ENCODE measurements at regions not wholly inside any gene's neighbourhood (a gene's known extent, or its start where the extent isn't known, plus 50 kb on each side); places are given as distances from the start of the nearest gene placed in this dataset.
A peak's percentile ranks its signal among the peaks of the same experiment; 100 is the strongest.

GRCh38 chr3:106577241-106577640 lies 708.4 kb upstream of the CBLB start:
- no peak for DNase-seq

GRCh38 chr3:106578911-106579310 lies 710.1 kb upstream of the CBLB start:
- DNase-seq, result no peak

GRCh38 chr3:106582151-106582550 lies 713.3 kb upstream of the CBLB start:
- no peak for DNase-seq

- DNase-seq, result no peak
Observed at GRCh38 chr3:106587551-106587950, 718.7 kb upstream of the CBLB start.

GRCh38 chr3:106588739-106589138 lies 719.9 kb upstream of the CBLB start:
- DNase-seq, result no peak

GRCh38 chr3:106589311-106589942 lies 720.6 kb upstream of the CBLB start:
- DNase-seq, result no peak

- DNase-seq, result no peak
Observed at GRCh38 chr3:106590216-106590615, 721.4 kb upstream of the CBLB start.

GRCh38 chr3:106593381-106593780 lies 724.6 kb upstream of the CBLB start:
- DNase-seq, result no peak

GRCh38 chr3:106609666-106610301 lies 741.0 kb upstream of the CBLB start:
- DNase-seq, result peak; percentile 71

GRCh38 chr3:106610362-106610959 lies 741.6 kb upstream of the CBLB start:
- no peak for DNase-seq

GRCh38 chr3:106611116-106611515 lies 742.3 kb upstream of the CBLB start:
- DNase-seq, result no peak

GRCh38 chr3:106611841-106612240 lies 743.0 kb upstream of the CBLB start:
- DNase-seq, result no peak

GRCh38 chr3:106616556-106616955 lies 747.7 kb upstream of the CBLB start:
- no peak for DNase-seq

GRCh38 chr3:106617276-106617675 lies 748.5 kb upstream of the CBLB start:
- DNase-seq, result no peak

- DNase-seq, result no peak
Observed at GRCh38 chr3:106620646-106621045, 751.8 kb upstream of the CBLB start.

- DNase-seq, result no peak
Observed at GRCh38 chr3:106624154-106624553, 753.1 kb upstream of the CCDC54 start.

- DNase-seq, result no peak
Observed at GRCh38 chr3:106628407-106628806, 748.8 kb upstream of the CCDC54 start.

- no peak for DNase-seq
Observed at GRCh38 chr3:106629215-106629832, 747.9 kb upstream of the CCDC54 start.

GRCh38 chr3:106631373-106632108 lies 745.7 kb upstream of the CCDC54 start:
- DNase-seq, result no peak

- DNase-seq, result no peak
Observed at GRCh38 chr3:106635271-106635670, 742.0 kb upstream of the CCDC54 start.

GRCh38 chr3:106635826-106636225 lies 741.4 kb upstream of the CCDC54 start:
- no peak for DNase-seq

GRCh38 chr3:106640353-106640752 lies 736.9 kb upstream of the CCDC54 start:
- DNase-seq, result no peak

GRCh38 chr3:106642161-106642560 lies 735.1 kb upstream of the CCDC54 start:
- DNase-seq, result no peak
